ENCODE measurements at regions not wholly inside any gene's neighbourhood (a gene's known extent, or its start where the extent isn't known, plus 50 kb on each side); places are given as distances from the start of the nearest gene placed in this dataset.
"Not testable (repeated sequence)": the region's sequence is repeated elsewhere in the genome, so short reads cannot be mapped to it uniquely, and the experiment has no call there.

GRCh38 chr11:114794048-114794684 lies 115.8 kb downstream of the NXPE2 start:
- TF ChIP-seq FOXP2 (optimal IDR thresholded peaks at IDR 0.05; ENCODE audit: control extremely low read depth, extremely low read length, insufficient read depth) (no peak), POLR2AphosphoS5 (IDR thresholded peaks at IDR 0.05; ENCODE audit: borderline replicate concordance, low read depth, low read length) (no peak), EZH2 (IDR thresholded peaks at IDR 0.05) (no peak)
- Histone ChIP-seq H3K27ac (no peak overlapping the region), H3K36me3 (ENCODE audit: insufficient read depth, low read length) (no peaks in the 10 kb centered on the region), H3K9ac (ENCODE audit: insufficient read length) (no peak overlapping the region), H3K9me3 (ENCODE audit: low read depth, low read length) (no peaks in the 10 kb centered on the region), H3K4me3 (no peak overlapping the region)
- no peak for DNase-seq (ENCODE audit: low read depth, low spot score)

- no peak for TF ChIP-seq FOXP2 (optimal IDR thresholded peaks at IDR 0.05; ENCODE audit: control extremely low read depth, extremely low read length, insufficient read depth)
- TF ChIP-seq POLR2AphosphoS5 (IDR thresholded peaks at IDR 0.05; ENCODE audit: borderline replicate concordance, low read depth, low read length) = no peak
- no peak for TF ChIP-seq EZH2 (IDR thresholded peaks at IDR 0.05)
Observed at GRCh38 chr11:114796954-114797721, 118.8 kb downstream of the NXPE2 start.

GRCh38 chr11:114799476-114799875 lies 121.1 kb downstream of the NXPE2 start:
- Histone ChIP-seq H3K4me3 (no peak overlapping the region), H3K36me3 (ENCODE audit: insufficient read depth, low read length) (no peaks in the 10 kb centered on the region), H3K27ac (no peak overlapping the region), H3K9me3 (ENCODE audit: low read depth, low read length) (no peaks in the 10 kb centered on the region), H3K9ac (ENCODE audit: insufficient read length) (no peak overlapping the region)
- TF ChIP-seq EZH2 (IDR thresholded peaks at IDR 0.05) (no peak), POLR2AphosphoS5 (IDR thresholded peaks at IDR 0.05; ENCODE audit: borderline replicate concordance, low read depth, low read length) (no peak), FOXP2 (optimal IDR thresholded peaks at IDR 0.05; ENCODE audit: control extremely low read depth, extremely low read length, insufficient read depth) (no peak)
- DNase-seq (ENCODE audit: low read depth, low spot score) = no peak

More at GRCh38 chr11:114796954-114797721, 118.8 kb downstream of the NXPE2 start:
- H3K9me3 ChIP-seq (ENCODE audit: low read depth, low read length) = no peaks in the 10 kb centered on the region
- H3K27ac ChIP-seq = no peak overlapping the region
- H3K4me3 ChIP-seq = no peak overlapping the region
- no peaks in the 10 kb centered on the region for H3K36me3 ChIP-seq (ENCODE audit: insufficient read depth, low read length)
- H3K9ac ChIP-seq (ENCODE audit: insufficient read length) = no peak overlapping the region
- no peak for DNase-seq (ENCODE audit: low read depth, low spot score)

- Histone ChIP-seq H3K27ac (no peak overlapping the region), H3K36me3 (ENCODE audit: insufficient read depth, low read length) (no peaks in the 10 kb centered on the region)
- no peak for TF ChIP-seq EZH2 (IDR thresholded peaks at IDR 0.05)
- TF ChIP-seq FOXP2 (optimal IDR thresholded peaks at IDR 0.05; ENCODE audit: control extremely low read depth, extremely low read length, insufficient read depth) = no peak
- TF ChIP-seq POLR2AphosphoS5 (IDR thresholded peaks at IDR 0.05; ENCODE audit: borderline replicate concordance, low read depth, low read length) = no peak
Observed at GRCh38 chr11:114801773-114802172, 123.4 kb downstream of the NXPE2 start.

GRCh38 chr11:114802878-114803277 lies 124.6 kb downstream of the NXPE2 start:
- DNase-seq (ENCODE audit: low read depth, low spot score) = no peak
- H3K4me3 ChIP-seq = no peak overlapping the region
- no peak overlapping the region for H3K9ac ChIP-seq (ENCODE audit: insufficient read length)
- TF ChIP-seq FOXP2 (optimal IDR thresholded peaks at IDR 0.05; ENCODE audit: control extremely low read depth, extremely low read length, insufficient read depth) = no peak
- TF ChIP-seq EZH2 (IDR thresholded peaks at IDR 0.05) = no peak
- TF ChIP-seq POLR2AphosphoS5 (IDR thresholded peaks at IDR 0.05; ENCODE audit: borderline replicate concordance, low read depth, low read length) = no peak
- H3K36me3 ChIP-seq (ENCODE audit: insufficient read depth, low read length) = no peaks in the 10 kb centered on the region
- H3K27ac ChIP-seq = no peak overlapping the region
- no peaks in the 10 kb centered on the region for H3K9me3 ChIP-seq (ENCODE audit: low read depth, low read length)

More at GRCh38 chr11:114801773-114802172, 123.4 kb downstream of the NXPE2 start:
- H3K9ac ChIP-seq (ENCODE audit: insufficient read length) = no peak overlapping the region
- no peak overlapping the region for H3K4me3 ChIP-seq
- no peak for DNase-seq (ENCODE audit: low read depth, low spot score)
- H3K9me3 ChIP-seq (ENCODE audit: low read depth, low read length) = no peaks in the 10 kb centered on the region

- DNase-seq (ENCODE audit: low read depth, low spot score); H3K36me3 ChIP-seq (ENCODE audit: insufficient read depth, low read length); H3K9ac ChIP-seq (ENCODE audit: insufficient read length); H3K9me3 ChIP-seq (ENCODE audit: low read depth, low read length); H3K27ac ChIP-seq; H3K4me3 ChIP-seq: not testable (repeated sequence)
Observed at GRCh38 chr11:114805431-114805830, 127.1 kb downstream of the NXPE2 start.

GRCh38 chr11:114811971-114812370 lies 133.6 kb downstream of the NXPE2 start:
- no peak for TF ChIP-seq POLR2AphosphoS5 (IDR thresholded peaks at IDR 0.05; ENCODE audit: borderline replicate concordance, low read depth, low read length)
- TF ChIP-seq FOXP2 (optimal IDR thresholded peaks at IDR 0.05; ENCODE audit: control extremely low read depth, extremely low read length, insufficient read depth) = no peak
- TF ChIP-seq EZH2 (IDR thresholded peaks at IDR 0.05) = no peak
- no peak overlapping the region for H3K4me3 ChIP-seq
- H3K36me3 ChIP-seq (ENCODE audit: insufficient read depth, low read length) = no peaks in the 10 kb centered on the region
- no peaks in the 10 kb centered on the region for H3K9me3 ChIP-seq (ENCODE audit: low read depth, low read length)
- H3K27ac ChIP-seq = no peak overlapping the region
- no peak for DNase-seq (ENCODE audit: low read depth, low spot score)
- no peak overlapping the region for H3K9ac ChIP-seq (ENCODE audit: insufficient read length)

- no peak overlapping the region for H3K9ac ChIP-seq (ENCODE audit: insufficient read length)
- H3K4me3 ChIP-seq = no peak overlapping the region
- no peak overlapping the region for H3K27ac ChIP-seq
- H3K36me3 ChIP-seq (ENCODE audit: insufficient read depth, low read length) = no peaks in the 10 kb centered on the region
- no peak for DNase-seq (ENCODE audit: low read depth, low spot score)
- TF ChIP-seq FOXP2 (optimal IDR thresholded peaks at IDR 0.05; ENCODE audit: control extremely low read depth, extremely low read length, insufficient read depth) (no peak), EZH2 (IDR thresholded peaks at IDR 0.05) (no peak), POLR2AphosphoS5 (IDR thresholded peaks at IDR 0.05; ENCODE audit: borderline replicate concordance, low read depth, low read length) (no peak)
- no peaks in the 10 kb centered on the region for H3K9me3 ChIP-seq (ENCODE audit: low read depth, low read length)
Observed at GRCh38 chr11:114812733-114813132, 134.4 kb downstream of the NXPE2 start.
